ENCODE measurements at regions not wholly inside any gene's neighbourhood (a gene's known extent, or its start where the extent isn't known, plus 50 kb on each side); places are given as distances from the start of the nearest gene placed in this dataset.

DNA sequence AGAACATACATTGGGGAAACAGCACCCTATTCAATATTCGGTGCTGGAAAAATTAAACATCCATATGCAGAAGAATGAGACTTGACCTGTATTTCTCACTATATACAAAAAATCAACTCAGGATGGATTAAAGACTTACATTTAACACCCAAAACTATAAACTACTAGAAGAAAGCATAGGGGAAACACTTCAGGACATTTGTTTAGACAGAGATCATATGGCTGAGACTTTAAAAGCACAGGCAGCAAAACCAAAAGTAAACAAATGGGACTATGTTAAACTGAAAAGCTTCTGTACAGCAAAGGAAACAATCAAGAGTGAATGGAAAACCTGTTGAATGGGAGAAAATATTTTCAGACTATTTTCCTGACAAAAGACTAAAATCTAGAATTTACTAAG lies 1694.1 kb upstream of the CELF4 start:
- TF ChIP-seq, protein P1, sequence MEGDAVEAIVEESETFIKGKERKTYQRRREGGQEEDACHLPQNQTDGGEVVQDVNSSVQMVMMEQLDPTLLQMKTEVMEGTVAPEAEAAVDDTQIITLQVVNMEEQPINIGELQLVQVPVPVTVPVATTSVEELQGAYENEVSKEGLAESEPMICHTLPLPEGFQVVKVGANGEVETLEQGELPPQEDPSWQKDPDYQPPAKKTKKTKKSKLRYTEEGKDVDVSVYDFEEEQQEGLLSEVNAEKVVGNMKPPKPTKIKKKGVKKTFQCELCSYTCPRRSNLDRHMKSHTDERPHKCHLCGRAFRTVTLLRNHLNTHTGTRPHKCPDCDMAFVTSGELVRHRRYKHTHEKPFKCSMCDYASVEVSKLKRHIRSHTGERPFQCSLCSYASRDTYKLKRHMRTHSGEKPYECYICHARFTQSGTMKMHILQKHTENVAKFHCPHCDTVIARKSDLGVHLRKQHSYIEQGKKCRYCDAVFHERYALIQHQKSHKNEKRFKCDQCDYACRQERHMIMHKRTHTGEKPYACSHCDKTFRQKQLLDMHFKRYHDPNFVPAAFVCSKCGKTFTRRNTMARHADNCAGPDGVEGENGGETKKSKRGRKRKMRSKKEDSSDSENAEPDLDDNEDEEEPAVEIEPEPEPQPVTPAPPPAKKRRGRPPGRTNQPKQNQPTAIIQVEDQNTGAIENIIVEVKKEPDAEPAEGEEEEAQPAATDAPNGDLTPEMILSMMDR (IDR thresholded peaks at IDR 0.05 in 8 of 11, conservative IDR thresholded peaks at IDR 0.05 in 3 of 11) = no peak
- no peak for TF ChIP-seq POLR2AphosphoS5 (IDR thresholded peaks at IDR 0.05)
